ENCODE measurements at regions not wholly inside any gene's neighbourhood (a gene's known extent, or its start where the extent isn't known, plus 50 kb on each side); places are given as distances from the start of the nearest gene placed in this dataset.
A peak's percentile ranks its signal among the peaks of the same experiment; 100 is the strongest.

GRCh38 chr5:53733853-53734252 is 173.4 kb downstream of the NDUFS4 start:
- H2AFZ ChIP-seq (replicated peaks): no peak overlapping the region
- H3F3A ChIP-seq (ENCODE audit: low read depth): no peaks in the 10 kb centered on the region
- peaks cover 4% of the 10 kb centered on the region for H3K9me3 Mint-ChIP-seq
- H4K20me1 ChIP-seq (ENCODE audit: low read depth): no peaks in the 10 kb centered on the region
- no peaks in the 10 kb centered on the region for H3K4me1 Mint-ChIP-seq
- H3K27ac ChIP-seq: no peak overlapping the region
- H3K27me3 Mint-ChIP-seq (ENCODE audit: insufficient read depth, low read depth): no peaks in the 10 kb centered on the region
- TF ChIP-seq EZH2 (IDR thresholded peaks at IDR 0.05) (no peak), CTCF (IDR thresholded peaks at IDR 0.05) (no peak), EZH2phosphoT487 (IDR thresholded peaks at IDR 0.05) (no peak)
- H3K4me3 ChIP-seq: no peak overlapping the region
- no peaks in the 10 kb centered on the region for H3K4me1 ChIP-seq
- H3K27ac Mint-ChIP-seq: no peak overlapping the region
- H3K4me2 ChIP-seq: no peak overlapping the region
- H3K9me3 ChIP-seq (ENCODE audit: low read depth): no peaks in the 10 kb centered on the region
- no peaks in the 10 kb centered on the region for H3K36me3 ChIP-seq
- no peaks in the 10 kb centered on the region for H3K27me3 ChIP-seq
- no peak overlapping the region for H3K9ac ChIP-seq
- no peaks in the 10 kb centered on the region for H3K36me3 Mint-ChIP-seq
- DNase-seq (ENCODE audit: low spot score): no peak
- no peaks in the 10 kb centered on the region for H3K79me2 ChIP-seq (ENCODE audit: low read depth)
- no peak overlapping the region for H3K4me3 Mint-ChIP-seq

- Histone ChIP-seq H3K9ac (no peak overlapping the region), H3K4me3 (no peak overlapping the region), H3K4me1 (no peaks in the 10 kb centered on the region), H3F3A (ENCODE audit: low read depth) (no peaks in the 10 kb centered on the region), H3K4me2 (no peak overlapping the region), H3K27me3 (no peaks in the 10 kb centered on the region), H3K27ac (no peak overlapping the region), H3K36me3 (no peaks in the 10 kb centered on the region), H2AFZ (replicated peaks) (no peak overlapping the region), H4K20me1 (ENCODE audit: low read depth) (no peaks in the 10 kb centered on the region), H3K9me3 (ENCODE audit: low read depth) (no peaks in the 10 kb centered on the region), H3K79me2 (ENCODE audit: low read depth) (no peaks in the 10 kb centered on the region)
- H3K4me1 Mint-ChIP-seq: no peaks in the 10 kb centered on the region
- no peak overlapping the region for H3K4me3 Mint-ChIP-seq
- no peak for TF ChIP-seq EZH2phosphoT487 (IDR thresholded peaks at IDR 0.05)
- TF ChIP-seq EZH2 (IDR thresholded peaks at IDR 0.05): no peak
- no peak for TF ChIP-seq CTCF (IDR thresholded peaks at IDR 0.05)
- peaks cover 7% of the 10 kb centered on the region for H3K9me3 Mint-ChIP-seq
- no peak for DNase-seq (ENCODE audit: low spot score)
- H3K36me3 Mint-ChIP-seq: no peaks in the 10 kb centered on the region
- no peak overlapping the region for H3K27ac Mint-ChIP-seq
- peaks cover 3% of the 10 kb centered on the region for H3K27me3 Mint-ChIP-seq (ENCODE audit: insufficient read depth, low read depth)
Measured at GRCh38 chr5:53738105-53738504, 177.7 kb downstream of the NDUFS4 start.

DNA sequence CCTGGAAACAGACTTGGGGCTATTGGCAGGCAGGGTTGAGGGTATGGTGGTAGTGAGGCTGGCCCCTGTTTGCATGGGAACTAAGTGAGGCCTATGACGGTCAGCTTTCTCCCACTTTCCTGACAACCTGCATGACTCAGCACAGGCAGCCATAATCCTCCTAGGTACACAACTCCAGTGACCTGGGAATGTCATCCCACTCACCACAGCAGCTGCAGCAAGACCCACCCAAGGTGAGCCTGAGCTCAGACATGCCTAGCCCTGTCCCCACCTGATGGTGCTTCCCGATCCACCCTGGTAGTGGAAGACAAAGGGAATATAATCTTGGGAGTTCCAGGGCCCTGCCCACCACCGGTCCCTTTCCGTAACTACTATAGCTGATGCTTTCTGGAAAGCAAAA is 178.7 kb downstream of the NDUFS4 start:
- Histone ChIP-seq H3K27me3 (no peaks in the 10 kb centered on the region), H3K4me1 (no peaks in the 10 kb centered on the region), H3F3A (ENCODE audit: low read depth) (no peaks in the 10 kb centered on the region), H3K36me3 (no peaks in the 10 kb centered on the region), H3K79me2 (ENCODE audit: low read depth) (no peaks in the 10 kb centered on the region), H2AFZ (replicated peaks) (peak overlapping the region; percentile 44), H3K9ac (no peak overlapping the region), H3K4me2 (no peak overlapping the region), H3K9me3 (ENCODE audit: low read depth) (no peaks in the 10 kb centered on the region), H3K4me3 (no peak overlapping the region), H3K27ac (no peak overlapping the region), H4K20me1 (ENCODE audit: low read depth) (no peaks in the 10 kb centered on the region)
- H3K27ac Mint-ChIP-seq: no peak overlapping the region
- no peak overlapping the region for H3K4me3 Mint-ChIP-seq
- no peaks in the 10 kb centered on the region for H3K4me1 Mint-ChIP-seq
- no peak for DNase-seq (ENCODE audit: low spot score)
- H3K9me3 Mint-ChIP-seq: peaks cover 7% of the 10 kb centered on the region
- H3K36me3 Mint-ChIP-seq: no peaks in the 10 kb centered on the region
- TF ChIP-seq EZH2phosphoT487 (IDR thresholded peaks at IDR 0.05): no peak
- TF ChIP-seq EZH2 (IDR thresholded peaks at IDR 0.05): no peak
- no peak for TF ChIP-seq CTCF (IDR thresholded peaks at IDR 0.05)
- peaks cover 3% of the 10 kb centered on the region for H3K27me3 Mint-ChIP-seq (ENCODE audit: insufficient read depth, low read depth)
